ENCODE measurements at regions not wholly inside any gene's neighbourhood (a gene's known extent, or its start where the extent isn't known, plus 50 kb on each side); places are given as distances from the start of the nearest gene placed in this dataset.
"Not testable (repeated sequence)": the region's sequence is repeated elsewhere in the genome, so short reads cannot be mapped to it uniquely, and the experiment has no call there.

GRCh38 chr9:71504636-71505035 lies 263.7 kb downstream of the CEMIP2 start:
- no peak for DNase-seq

DNA sequence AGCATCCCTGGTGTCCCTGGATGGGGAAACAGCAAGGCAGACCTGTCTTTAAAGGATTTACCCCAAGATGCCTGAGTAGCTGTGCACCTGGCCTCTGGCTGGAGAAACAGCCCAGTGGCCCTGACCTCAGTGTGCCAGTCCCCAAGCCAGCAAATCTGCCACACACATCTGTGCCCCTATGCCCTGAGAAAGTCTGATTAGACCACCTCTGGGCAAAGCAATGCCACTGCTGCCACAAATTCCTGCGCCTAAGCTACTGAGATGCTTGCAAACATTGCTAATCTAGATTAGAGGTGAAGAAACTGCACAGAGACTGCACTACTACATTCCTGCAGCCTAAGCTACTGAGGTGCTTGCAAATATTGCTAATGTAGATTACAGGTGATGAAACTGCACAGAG lies 269.6 kb downstream of the CEMIP2 start:
- DNase-seq = no peak

DNA sequence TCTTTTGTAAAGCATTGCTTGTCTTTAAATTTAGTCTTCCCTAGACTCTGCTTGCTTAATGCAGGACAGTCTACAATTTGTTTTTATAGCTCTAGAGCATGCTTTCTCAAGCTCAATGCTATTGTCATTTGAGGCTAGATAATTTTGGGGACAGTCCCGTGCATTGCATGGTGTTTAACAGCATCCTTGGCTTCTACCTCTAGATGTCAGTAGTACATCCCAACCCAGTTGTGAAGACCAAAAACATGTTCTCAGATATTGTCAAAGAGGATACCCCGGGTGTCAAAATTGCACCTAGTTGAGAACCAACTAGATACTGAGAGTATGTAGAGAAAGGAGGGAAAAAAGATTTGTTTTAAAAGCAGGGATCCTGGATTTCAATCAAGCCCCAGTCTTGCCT lies 277.5 kb downstream of the CEMIP2 start:
- no peak for DNase-seq

- DNase-seq = no peak
Measured at GRCh38 chr9:71487061-71487460, 281.3 kb downstream of the CEMIP2 start.

- DNase-seq = no peak
Measured at GRCh38 chr9:71485326-71485725, 283.0 kb downstream of the CEMIP2 start.

GRCh38 chr9:71483436-71483835 lies 284.9 kb downstream of the CEMIP2 start:
- no peak for DNase-seq

DNA sequence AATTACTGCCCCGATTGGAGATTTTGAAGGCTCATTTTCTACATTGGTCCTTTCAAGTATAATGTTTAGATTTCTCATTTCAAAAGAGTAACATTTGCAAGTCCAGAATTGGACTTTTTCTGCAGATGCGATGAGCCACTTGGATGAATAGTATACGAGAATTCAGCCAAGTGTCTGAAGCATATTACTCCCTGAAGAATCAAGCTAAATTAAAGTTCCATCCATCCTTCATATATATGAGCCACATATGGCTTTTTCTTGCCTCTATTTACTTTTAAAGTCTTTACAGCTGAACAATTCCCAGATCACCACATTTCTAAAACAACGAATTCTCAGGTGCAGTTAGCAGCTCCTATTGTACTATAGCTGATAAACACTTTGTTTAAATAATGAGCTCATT lies 288.7 kb downstream of the CEMIP2 start:
- DNase-seq = no peak

DNA sequence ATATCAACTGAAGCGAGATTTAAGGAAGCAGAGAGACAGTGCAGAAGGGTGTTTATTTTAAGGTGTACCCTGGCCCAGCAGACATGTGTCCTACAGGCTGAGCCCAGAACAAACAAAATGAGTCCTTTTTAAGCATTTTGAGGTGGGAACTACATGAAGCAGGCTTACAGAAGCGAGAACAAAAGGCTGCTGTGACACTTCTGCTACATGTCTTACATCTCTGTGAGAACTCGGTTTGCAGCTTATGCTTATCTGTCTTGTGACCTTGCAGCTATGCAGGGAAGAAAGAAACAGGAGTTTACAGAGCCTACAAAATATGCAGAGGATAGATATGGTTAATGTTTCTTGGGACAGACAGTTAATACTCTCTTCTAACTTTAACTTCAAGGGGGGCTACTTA lies 295.9 kb downstream of the CEMIP2 start:
- DNase-seq = no peak

DNA sequence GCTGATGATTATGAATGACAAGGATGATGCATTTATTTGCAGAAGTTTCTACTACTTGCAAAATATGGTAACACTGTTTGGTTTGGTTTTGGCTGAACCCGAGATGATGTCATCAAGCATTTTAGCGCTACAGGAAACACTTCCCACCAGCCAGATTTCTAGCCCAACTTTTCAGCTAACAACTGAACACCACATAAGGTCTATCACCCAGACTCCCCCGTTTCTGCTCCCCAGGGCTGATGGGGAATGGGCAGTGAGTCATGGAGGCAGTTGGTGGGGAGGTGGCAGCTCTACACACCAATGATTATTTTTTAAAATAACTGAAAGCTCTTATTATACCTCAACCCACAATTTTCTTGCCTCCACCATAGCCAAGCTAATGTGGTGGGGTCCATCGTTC lies 302.9 kb downstream of the CEMIP2 start:
- DNase-seq = no peak

GRCh38 chr9:71459082-71459481 lies 309.2 kb downstream of the CEMIP2 start:
- DNase-seq = no peak

DNA sequence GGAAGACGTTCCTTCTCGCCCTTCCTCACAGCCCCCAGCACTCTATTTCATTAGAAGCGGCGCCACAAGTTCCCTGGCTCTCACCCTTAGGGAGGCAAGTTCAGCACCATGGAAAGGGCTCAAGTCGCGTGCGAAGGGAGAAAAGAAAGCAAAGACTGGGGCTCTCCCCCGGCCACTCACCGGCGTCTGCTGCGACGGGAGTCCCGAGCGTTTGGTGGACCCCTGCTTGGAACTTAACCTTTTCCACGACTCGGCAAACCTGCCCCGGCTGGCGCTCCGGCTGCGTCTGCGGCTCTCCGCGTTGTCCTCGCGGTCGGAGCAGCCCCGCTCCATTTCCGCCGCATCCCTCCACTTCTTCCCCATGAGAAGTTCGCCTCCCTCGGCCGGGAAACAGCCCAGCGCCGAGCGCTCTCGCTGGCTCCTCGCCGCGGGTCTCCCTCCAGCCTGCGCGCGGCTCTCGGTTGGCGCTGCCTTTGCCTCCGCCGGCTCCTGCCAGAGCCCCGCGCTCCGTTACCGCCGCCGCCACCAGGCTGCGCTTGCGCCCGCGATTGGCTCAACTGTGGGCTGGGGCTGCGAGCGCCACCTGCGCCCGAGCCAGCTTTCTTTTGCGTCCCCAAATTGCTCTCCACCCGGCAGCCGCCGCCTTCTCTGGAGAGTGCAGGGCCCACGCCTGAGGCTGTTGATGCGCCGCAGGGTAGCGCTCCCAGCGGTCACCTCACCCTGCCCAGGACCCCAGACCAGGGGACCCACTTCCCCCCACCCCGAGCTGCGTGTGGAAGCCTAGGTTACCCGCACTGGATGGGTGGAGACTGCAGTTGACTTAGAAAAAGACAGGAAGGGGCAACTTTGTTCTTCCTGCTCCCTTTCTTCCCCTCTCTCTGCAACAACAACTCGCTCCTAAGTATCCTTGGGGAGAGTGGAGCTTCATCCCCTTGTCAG lies 321.6 kb downstream of the CEMIP2 start:
- peak; percentile 87 for DNase-seq

DNA sequence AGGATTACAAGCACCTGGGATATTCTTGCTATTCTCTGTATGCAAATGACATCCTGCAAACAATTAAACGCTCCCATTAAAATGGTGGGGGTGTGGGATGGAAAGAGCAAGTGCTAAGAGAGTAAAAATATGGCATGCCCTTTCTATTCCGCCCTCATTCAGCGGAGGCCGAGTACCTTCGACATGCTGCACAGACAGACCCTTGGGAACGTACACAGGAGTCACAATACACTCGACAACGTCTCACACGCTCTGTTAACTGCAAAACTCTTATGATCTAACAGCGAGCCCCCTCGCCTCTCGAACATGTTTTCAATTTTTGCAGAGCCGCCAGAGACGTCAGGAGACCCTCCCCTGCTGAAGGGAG lies 322.2 kb downstream of the CEMIP2 start:
- no peak for DNase-seq

GRCh38 chr9:71442937-71443336 lies 321.5 kb upstream of the TRPM3 start:
- DNase-seq = no peak

GRCh38 chr9:71441266-71441665 lies 319.8 kb upstream of the TRPM3 start:
- DNase-seq = no peak

GRCh38 chr9:71431931-71432330 lies 310.5 kb upstream of the TRPM3 start:
- no peak for DNase-seq

DNA sequence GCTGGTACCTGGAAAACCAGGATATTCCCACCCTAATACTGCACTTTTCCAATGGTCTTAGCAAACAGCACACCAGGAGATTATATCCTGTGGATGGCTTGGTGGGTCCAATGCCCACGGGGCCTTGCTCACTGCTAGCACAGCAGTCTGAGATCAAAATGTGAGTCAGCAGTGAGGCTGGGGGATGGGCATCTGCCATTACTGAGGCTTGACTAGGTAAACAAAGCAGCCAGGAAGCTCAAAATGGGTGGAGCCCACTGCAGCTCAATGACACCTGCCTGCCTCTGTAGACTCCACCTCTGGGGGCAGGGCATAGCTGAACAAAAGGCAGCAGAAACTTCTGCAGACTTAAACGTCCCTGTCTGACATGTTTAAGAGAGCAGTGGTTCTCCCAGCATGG lies 285.9 kb upstream of the TRPM3 start:
- not testable (repeated sequence) for DNase-seq

- DNase-seq = no peak
Measured at GRCh38 chr9:71403106-71403505, 281.7 kb upstream of the TRPM3 start.

DNA sequence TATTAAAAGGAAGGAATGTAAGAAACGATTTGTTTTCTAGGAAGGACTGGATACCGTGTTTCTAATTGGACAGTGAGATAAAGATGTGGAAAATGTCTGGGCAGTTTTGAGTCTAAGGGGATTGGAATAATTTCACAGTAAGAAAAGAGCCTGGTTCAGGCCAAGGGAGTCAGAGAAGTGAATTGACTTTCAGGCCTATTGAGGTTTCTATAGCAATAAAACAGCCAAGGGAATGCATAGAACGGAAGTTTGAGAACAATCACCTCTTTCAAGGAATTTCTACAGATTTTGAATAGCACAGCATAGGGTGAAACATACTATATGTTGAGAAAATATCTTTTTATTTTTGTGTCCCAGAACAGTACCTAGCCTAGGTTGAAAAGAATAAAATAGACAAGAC lies 271.6 kb upstream of the TRPM3 start:
- DNase-seq = no peak

GRCh38 chr9:71384343-71384742 lies 262.9 kb upstream of the TRPM3 start:
- no peak for DNase-seq

- no peak for DNase-seq
Measured at GRCh38 chr9:71383308-71383940, 262.0 kb upstream of the TRPM3 start.

DNA sequence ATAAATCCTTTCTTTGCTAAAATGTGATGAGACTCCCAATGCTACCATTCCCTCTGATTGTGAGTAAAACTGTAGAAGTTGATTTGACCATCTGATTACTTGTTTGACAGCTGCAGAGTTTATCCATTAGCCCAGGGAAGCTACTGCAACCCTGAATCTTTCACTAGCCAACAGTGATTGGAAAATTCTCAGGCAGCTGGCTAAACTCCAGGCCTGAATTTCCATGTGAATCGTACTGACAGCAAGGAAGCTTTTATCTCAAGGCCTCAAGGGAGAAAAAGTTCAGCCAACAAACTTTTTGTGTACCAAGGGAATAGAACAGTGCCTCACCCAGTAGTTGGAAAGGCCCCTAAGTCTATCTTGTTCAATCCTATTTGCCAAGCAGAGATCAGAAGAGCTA lies 246.7 kb upstream of the TRPM3 start:
- no peak for DNase-seq

GRCh38 chr9:71364186-71364955 lies 242.9 kb upstream of the TRPM3 start:
- DNase-seq = no peak

- DNase-seq = no peak
Measured at GRCh38 chr9:71363286-71363961, 242.0 kb upstream of the TRPM3 start.

Measured in right forelimb (tissue), 1 donor.